H9 (cell line): ENCODE measurements at regions not wholly inside any gene's neighbourhood (a gene's known extent, or its start where the extent isn't known, plus 50 kb on each side); places are given as distances from the start of the nearest gene placed in this dataset.

Source experiments
- DNase-seq: peaks from one replicate; pipeline ENCODE4 v3.0.0-alpha.2; 2017
- H2AFZ ChIP-seq: one replicate; pipeline ENCODE4 v1.6.1; 2013; ENCODE audit warnings: mild to moderate bottlenecking, low read length, control low read depth, moderate library complexity
- H2AK5ac ChIP-seq: 2 replicates; pipeline ENCODE4 v1.6.1; 2013; ENCODE audit warnings: low read length, control low read depth, mixed read lengths; ENCODE audit not compliant: insufficient read length
- H2BK120ac ChIP-seq: one replicate; pipeline ENCODE4 v1.6.1; 2013; ENCODE audit warnings: low read depth, mild to moderate bottlenecking, low read length, control low read depth, inconsistent platforms; ENCODE audit not compliant: poor library complexity, severe bottlenecking
- H2BK12ac ChIP-seq: 2 replicates; pipeline ENCODE4 v1.6.1; 2013; ENCODE audit warnings: low read length, control low read depth, mixed read lengths, low read depth; ENCODE audit not compliant: insufficient read length
- H2BK15ac ChIP-seq: 2 replicates; pipeline ENCODE4 v1.6.1; 2013; ENCODE audit warnings: low read depth, low read length, control low read depth
- H2BK20ac ChIP-seq: one replicate; pipeline ENCODE4 v1.6.1; 2013; ENCODE audit warnings: low read depth, mild to moderate bottlenecking, low read length, control low read depth, inconsistent platforms; ENCODE audit not compliant: poor library complexity, severe bottlenecking
- H2BK5ac ChIP-seq: 2 replicates; pipeline ENCODE4 v1.6.1; 2013; ENCODE audit warnings: low read length, control low read depth, mixed read lengths; ENCODE audit not compliant: insufficient read length
- H3K14ac ChIP-seq: 2 replicates; pipeline ENCODE4 v1.6.1; 2013; ENCODE audit warnings: low read length, control low read depth; ENCODE audit not compliant: insufficient read depth
- H3K18ac ChIP-seq: 2 replicates; pipeline ENCODE4 v1.6.1; 2013; ENCODE audit warnings: low read depth, mild to moderate bottlenecking, mixed read lengths, low read length, control low read depth; ENCODE audit not compliant: insufficient read length
- H3K23ac ChIP-seq: 2 replicates; pipeline ENCODE4 v1.6.1; 2013; ENCODE audit warnings: low read length, control low read depth, mixed read lengths, low read depth; ENCODE audit not compliant: insufficient read length
- H3K23me2 ChIP-seq: 2 replicates; pipeline ENCODE4 v1.6.1; 2013; ENCODE audit warnings: low read depth, mild to moderate bottlenecking, mixed read lengths, low read length, control low read depth; ENCODE audit not compliant: insufficient read length, poor library complexity, severe bottlenecking
- H3K27ac ChIP-seq: 2 replicates; pipeline ENCODE4 v1.5.1; 2013; ENCODE audit warnings: low read length, control low read depth, mixed read lengths, low read depth; ENCODE audit not compliant: insufficient read length
- H3K27me3 ChIP-seq: 2 replicates; pipeline ENCODE4 v1.6.1; 2013; ENCODE audit warnings: low read length, control low read depth, inconsistent platforms; ENCODE audit not compliant: insufficient read depth
- H3K4ac ChIP-seq: 2 replicates; pipeline ENCODE4 v1.6.1; 2013; ENCODE audit warnings: low read depth, mild to moderate bottlenecking, control low read depth, inconsistent platforms, low read length, moderate library complexity
- H3K4me1 ChIP-seq: 2 replicates; pipeline ENCODE4 v1.6.1; 2013; ENCODE audit warnings: low read length, control low read depth, inconsistent platforms; ENCODE audit not compliant: insufficient read depth
- H3K4me2 ChIP-seq: 2 replicates; pipeline ENCODE4 v1.6.1; 2013; ENCODE audit warnings: low read length, control low read depth, mixed read lengths; ENCODE audit not compliant: insufficient read length, insufficient read depth
- H3K56ac ChIP-seq: 2 replicates; pipeline ENCODE4 v1.6.1; 2013; ENCODE audit warnings: low read depth, mild to moderate bottlenecking, mixed read lengths, low read length, control low read depth; ENCODE audit not compliant: insufficient read length
- H3K79me1 ChIP-seq: 2 replicates; pipeline ENCODE4 v1.6.1; 2013; ENCODE audit warnings: low read depth, mild to moderate bottlenecking, moderate library complexity, low read length, control low read depth, inconsistent platforms; ENCODE audit not compliant: insufficient read depth, poor library complexity, severe bottlenecking
- H3K79me2 ChIP-seq: 2 replicates; pipeline ENCODE4 v1.6.1; 2013; ENCODE audit warnings: low read length, control low read depth, inconsistent platforms; ENCODE audit not compliant: insufficient read depth
- H3K9ac ChIP-seq: 2 replicates; pipeline ENCODE4 v1.6.1; 2013; ENCODE audit warnings: low read length, control low read depth, mixed read lengths; ENCODE audit not compliant: insufficient read length; ENCODE audit errors: extremely low read depth
- H3K9me3 ChIP-seq: one replicate; pipeline ENCODE4 v1.6.1; 2013; ENCODE audit warnings: low read depth, low read length, inconsistent platforms; ENCODE audit not compliant: control insufficient read depth
- H3T11ph ChIP-seq: one replicate; pipeline ENCODE4 v1.6.1; 2013; ENCODE audit warnings: mild to moderate bottlenecking, low read length, control low read depth, inconsistent platforms
- H4K20me1 ChIP-seq: one replicate; pipeline ENCODE4 v1.6.1; 2013; ENCODE audit not compliant: control insufficient read depth, insufficient read length, insufficient read depth
- H4K5ac ChIP-seq: 2 replicates; pipeline ENCODE4 v1.6.1; 2013; ENCODE audit warnings: low read depth, mild to moderate bottlenecking, mixed read lengths, low read length, control low read depth; ENCODE audit not compliant: insufficient read length
- H4K8ac ChIP-seq: replicated peaks from 2 replicates; pipeline ENCODE4 v1.6.1; 2013; ENCODE audit warnings: low read length, control low read depth, mixed read lengths, low read depth; ENCODE audit not compliant: insufficient read length
- H4K91ac ChIP-seq: 2 replicates; pipeline ENCODE4 v1.6.1; 2013; ENCODE audit warnings: low read depth, mild to moderate bottlenecking, moderate library complexity, mixed read lengths, low read length, control low read depth; ENCODE audit not compliant: insufficient read length
- H3K27ac Mint-ChIP-seq, 3 experiments: 2 replicates in 2 of 3; 3 replicates in 1 of 3; pipeline ENCODE4 v1.8.0; 2020 to 2021; ENCODE audit warnings: mixed read lengths in 3 of 3, mild to moderate bottlenecking in 1 of 3, moderate library complexity in 1 of 3
- H3K27me3 Mint-ChIP-seq: 2 replicates; pipeline ENCODE4 v1.8.0; 2021; ENCODE audit warnings: low read depth, mild to moderate bottlenecking, moderate library complexity, mixed read lengths
- H3K36me3 Mint-ChIP-seq, 3 experiments: 2 replicates in 2 of 3; 3 replicates in 1 of 3; pipeline ENCODE4 v1.8.0; 2020 to 2021; ENCODE audit warnings: low read depth in 3 of 3, mixed read lengths in 3 of 3; ENCODE audit not compliant: insufficient read depth in 1 of 3
- H3K4me1 Mint-ChIP-seq, 2 experiments: 2 replicates each; pipeline ENCODE4 v1.8.0; 2020; ENCODE audit warnings: mixed read lengths in 2 of 2
- H3K4me3 Mint-ChIP-seq, 2 experiments: 2 replicates in 1 of 2; 3 replicates in 1 of 2; pipeline ENCODE4 v1.8.0; 2020 to 2021; ENCODE audit warnings: mild to moderate bottlenecking in 2 of 2, mixed read lengths in 2 of 2, moderate library complexity in 1 of 2
- H3K9me3 Mint-ChIP-seq, 2 experiments: 2 replicates in 1 of 2; 3 replicates in 1 of 2; pipeline ENCODE4 v1.8.0; 2020; ENCODE audit warnings: mild to moderate bottlenecking in 2 of 2, mixed read lengths in 2 of 2, moderate library complexity in 1 of 2
- WGBS: extraction: QIAGEN DNeasy Blood & Tissue Kit; methylation state at CpG from one replicate; pipeline ENCODE4 v1.1.7; 2013; ENCODE audit warnings: missing lambda C conversion rate, low lambda C conversion rate, mixed read lengths; ENCODE audit not compliant: insufficient read length; ENCODE audit errors: extremely low coverage; 5-methylcytosine and 5-hydroxymethylcytosine counted together
- TF ChIP-seq, protein P1 (sequence below): fragments of 200-600 bp; sonication (generic); conservative IDR thresholded peaks from 3 replicates; pipeline ENCODE4 v1.8.0; 2021; ENCODE audit warnings: antibody characterized with exemption, mild to moderate bottlenecking

GRCh38 chr2:200144571-200144970 lies 161.9 kb upstream of the SPATS2L start:
- peaks cover 17 to 24% (median 23%) of the 10 kb centered on the region in 3 experiments for H3K36me3 Mint-ChIP-seq

More at GRCh38 chr2:200144571-200144970, 161.9 kb upstream of the SPATS2L start:
- Histone ChIP-seq H3K9ac (no peak overlapping the region), H2BK15ac (no peak overlapping the region), H4K20me1 (no peaks in the 10 kb centered on the region), H2BK5ac (no peak overlapping the region), H2BK12ac (no peak overlapping the region), H3K23me2 (no peaks in the 10 kb centered on the region), H4K91ac (no peak overlapping the region), H2BK120ac (no peak overlapping the region), H4K5ac (no peak overlapping the region), H3K4me2 (no peak overlapping the region), H3K79me2 (no peaks in the 10 kb centered on the region), H3K18ac (no peak overlapping the region), H4K8ac (no peak overlapping the region), H3K4me1 (no peaks in the 10 kb centered on the region), H3K27ac (no peak overlapping the region), H3K27me3 (no peaks in the 10 kb centered on the region), H3K79me1 (no peaks in the 10 kb centered on the region), H3K4ac (no peak overlapping the region), H3K14ac (no peak overlapping the region), H3T11ph (no peak overlapping the region), H2AFZ (no peak overlapping the region), H3K56ac (no peak overlapping the region), H2AK5ac (no peak overlapping the region), H2BK20ac (no peak overlapping the region), H3K23ac (no peak overlapping the region), H3K9me3 (peaks cover 16% of the 10 kb centered on the region)
- H3K9me3 Mint-ChIP-seq: peaks cover 18 to 30% of the 10 kb centered on the region in 2 experiments
- H3K4me3 Mint-ChIP-seq: no peak overlapping the region
- TF ChIP-seq, protein P1, sequence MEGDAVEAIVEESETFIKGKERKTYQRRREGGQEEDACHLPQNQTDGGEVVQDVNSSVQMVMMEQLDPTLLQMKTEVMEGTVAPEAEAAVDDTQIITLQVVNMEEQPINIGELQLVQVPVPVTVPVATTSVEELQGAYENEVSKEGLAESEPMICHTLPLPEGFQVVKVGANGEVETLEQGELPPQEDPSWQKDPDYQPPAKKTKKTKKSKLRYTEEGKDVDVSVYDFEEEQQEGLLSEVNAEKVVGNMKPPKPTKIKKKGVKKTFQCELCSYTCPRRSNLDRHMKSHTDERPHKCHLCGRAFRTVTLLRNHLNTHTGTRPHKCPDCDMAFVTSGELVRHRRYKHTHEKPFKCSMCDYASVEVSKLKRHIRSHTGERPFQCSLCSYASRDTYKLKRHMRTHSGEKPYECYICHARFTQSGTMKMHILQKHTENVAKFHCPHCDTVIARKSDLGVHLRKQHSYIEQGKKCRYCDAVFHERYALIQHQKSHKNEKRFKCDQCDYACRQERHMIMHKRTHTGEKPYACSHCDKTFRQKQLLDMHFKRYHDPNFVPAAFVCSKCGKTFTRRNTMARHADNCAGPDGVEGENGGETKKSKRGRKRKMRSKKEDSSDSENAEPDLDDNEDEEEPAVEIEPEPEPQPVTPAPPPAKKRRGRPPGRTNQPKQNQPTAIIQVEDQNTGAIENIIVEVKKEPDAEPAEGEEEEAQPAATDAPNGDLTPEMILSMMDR: no peak
- no CpG with 5 or more reads among the region's 2 CpGs for WGBS
- no peak for DNase-seq
- H3K27ac Mint-ChIP-seq: no peak overlapping the region
- no peaks in the 10 kb centered on the region for H3K27me3 Mint-ChIP-seq
- peaks cover 2 to 6% of the 10 kb centered on the region in 2 experiments; a peak in 2 of 4 replicates for H3K4me1 Mint-ChIP-seq
